Renal pelvis (tissue), 1 donor: ENCODE measurements at regions not wholly inside any gene's neighbourhood (a gene's known extent, or its start where the extent isn't known, plus 50 kb on each side); places are given as distances from the start of the nearest gene placed in this dataset.
"Not testable (repeated sequence)": the region's sequence is repeated elsewhere in the genome, so short reads cannot be mapped to it uniquely, and the experiment has no call there.

ENCODE experiments used
- DNase-seq: peaks from one replicate; pipeline ENCODE4 v3.0.0-alpha.2; 2013

- not testable (repeated sequence) for DNase-seq
Measured at GRCh38 chr15:30688684-30689083, 62.8 kb downstream of the ARHGAP11B start.

GRCh38 chr15:30690153-30690552 lies 64.2 kb downstream of the ARHGAP11B start:
- peak; percentile 12 for DNase-seq

- DNase-seq = not testable (repeated sequence)
Measured at GRCh38 chr15:30695811-30696210, 69.9 kb downstream of the ARHGAP11B start.

- not testable (repeated sequence) for DNase-seq
Measured at GRCh38 chr15:30696439-30697314, 70.7 kb downstream of the ARHGAP11B start.

GRCh38 chr15:30697315-30697685 lies 71.4 kb downstream of the ARHGAP11B start:
- not testable (repeated sequence) for DNase-seq

GRCh38 chr15:30700006-30700597 lies 74.2 kb downstream of the ARHGAP11B start:
- not testable (repeated sequence) for DNase-seq

- DNase-seq = not testable (repeated sequence)
Measured at GRCh38 chr15:30707976-30708685, 82.2 kb downstream of the ARHGAP11B start.

- not testable (repeated sequence) for DNase-seq
Measured at GRCh38 chr15:30708809-30709208, 82.9 kb downstream of the ARHGAP11B start.

- peak; percentile 12 for DNase-seq
Measured at GRCh38 chr15:30718038-30718643, 92.2 kb downstream of the ARHGAP11B start.

GRCh38 chr15:30719363-30719762 lies 93.4 kb downstream of the ARHGAP11B start:
- not testable (repeated sequence) for DNase-seq

- DNase-seq = not testable (repeated sequence)
Measured at GRCh38 chr15:30720825-30721224, 94.9 kb downstream of the ARHGAP11B start.

- DNase-seq = not testable (repeated sequence)
Measured at GRCh38 chr15:30721529-30721928, 95.6 kb downstream of the ARHGAP11B start.

- DNase-seq = not testable (repeated sequence)
Measured at GRCh38 chr15:30723540-30724175, 97.7 kb downstream of the ARHGAP11B start.

- DNase-seq = not testable (repeated sequence)
Measured at GRCh38 chr15:30729880-30730590, 104.1 kb downstream of the ARHGAP11B start.

GRCh38 chr15:30730633-30731032 lies 104.7 kb downstream of the ARHGAP11B start:
- not testable (repeated sequence) for DNase-seq

GRCh38 chr15:30732100-30732499 lies 106.2 kb downstream of the ARHGAP11B start:
- not testable (repeated sequence) for DNase-seq

GRCh38 chr15:30735884-30736564 lies 110.1 kb downstream of the ARHGAP11B start:
- DNase-seq = not testable (repeated sequence)

- DNase-seq = not testable (repeated sequence)
Measured at GRCh38 chr15:30742796-30743195, 116.9 kb downstream of the ARHGAP11B start.

GRCh38 chr15:30749048-30749447 lies 123.1 kb downstream of the ARHGAP11B start:
- DNase-seq = not testable (repeated sequence)

GRCh38 chr15:30755036-30755687 lies 129.2 kb downstream of the ARHGAP11B start:
- not testable (repeated sequence) for DNase-seq
